Tibial artery (tissue), 4 donors: ENCODE measurements at regions not wholly inside any gene's neighbourhood (a gene's known extent, or its start where the extent isn't known, plus 50 kb on each side); places are given as distances from the start of the nearest gene placed in this dataset.
"Not testable (repeated sequence)": the region's sequence is repeated elsewhere in the genome, so short reads cannot be mapped to it uniquely, and the experiment has no call there.

ENCODE experiments used
- DNase-seq, 2 donors: peaks; one replicate each; pipeline ENCODE4 v3.0.0-alpha.2; 2019
- H3K27ac ChIP-seq, 2 donors: fragments of 200-600 bp; sonication (generic) in 1 of 2; 1 replicate in 1 of 2; 2 replicates in 1 of 2; pipeline ENCODE4 v1.5.1; 2018 to 2019; ENCODE audit warnings: mild to moderate bottlenecking in 1 of 2
- H3K27me3 ChIP-seq, 2 donors: fragments of 200-600 bp; sonication (generic) in 1 of 2; one replicate each; pipeline versions ENCODE4 v1.5.1 to v1.6.0; 2016 to 2019
- H3K36me3 ChIP-seq, 3 donors: fragments of 200-600 bp; sonication (generic) in 2 of 3; one replicate each; pipeline ENCODE4 v1.5.1; 2016 to 2019; ENCODE audit warnings: mild to moderate bottlenecking in 2 of 3
- H3K4me1 ChIP-seq, 4 donors: fragments of 200-600 bp; sonication (generic) in 2 of 4; 1 replicate in 3 of 4; 2 replicates in 1 of 4; pipeline ENCODE4 v1.5.1; 2016 to 2019
- H3K4me3 ChIP-seq, 2 donors: fragments of 200-600 bp; sonication (generic) in 1 of 2; 1 replicate in 1 of 2; 2 replicates in 1 of 2; pipeline ENCODE4 v1.5.1; 2018 to 2019; ENCODE audit warnings: mild to moderate bottlenecking in 2 of 2
- H3K9me3 ChIP-seq, 3 donors: fragments of 200-600 bp; sonication (generic) in 1 of 3; one replicate each; pipeline ENCODE4 v1.5.1; 2016 to 2019
- intact Hi-C: fragments of 100-400 bp; cut with DNase I; formaldehyde crosslinking; loops from one replicate; pipeline ENCODE4 v1.15.0; 2023; ENCODE audit warnings: low total_unique reads
- TF ChIP-seq, protein P1 (sequence below), 2 experiments: fragments of 200-600 bp in 1 of 2; fragments of 450-650 bp in 1 of 2; IDR thresholded peaks; one replicate each; pipeline ENCODE4 v1.5.1; 2017 to 2019; ENCODE audit warnings: antibody characterized with exemption in 2 of 2, mild to moderate bottlenecking in 1 of 2, moderate library complexity in 1 of 2

- intact Hi-C loops: no loop called here
- H3K4me3 ChIP-seq: no peak overlapping the region
- no peaks in the 10 kb centered on the region for H3K9me3 ChIP-seq
- H3K27ac ChIP-seq: no peak overlapping the region
- H3K27me3 ChIP-seq: no peaks in the 10 kb centered on the region
- no peaks in the 10 kb centered on the region for H3K36me3 ChIP-seq
- TF ChIP-seq, protein P1, sequence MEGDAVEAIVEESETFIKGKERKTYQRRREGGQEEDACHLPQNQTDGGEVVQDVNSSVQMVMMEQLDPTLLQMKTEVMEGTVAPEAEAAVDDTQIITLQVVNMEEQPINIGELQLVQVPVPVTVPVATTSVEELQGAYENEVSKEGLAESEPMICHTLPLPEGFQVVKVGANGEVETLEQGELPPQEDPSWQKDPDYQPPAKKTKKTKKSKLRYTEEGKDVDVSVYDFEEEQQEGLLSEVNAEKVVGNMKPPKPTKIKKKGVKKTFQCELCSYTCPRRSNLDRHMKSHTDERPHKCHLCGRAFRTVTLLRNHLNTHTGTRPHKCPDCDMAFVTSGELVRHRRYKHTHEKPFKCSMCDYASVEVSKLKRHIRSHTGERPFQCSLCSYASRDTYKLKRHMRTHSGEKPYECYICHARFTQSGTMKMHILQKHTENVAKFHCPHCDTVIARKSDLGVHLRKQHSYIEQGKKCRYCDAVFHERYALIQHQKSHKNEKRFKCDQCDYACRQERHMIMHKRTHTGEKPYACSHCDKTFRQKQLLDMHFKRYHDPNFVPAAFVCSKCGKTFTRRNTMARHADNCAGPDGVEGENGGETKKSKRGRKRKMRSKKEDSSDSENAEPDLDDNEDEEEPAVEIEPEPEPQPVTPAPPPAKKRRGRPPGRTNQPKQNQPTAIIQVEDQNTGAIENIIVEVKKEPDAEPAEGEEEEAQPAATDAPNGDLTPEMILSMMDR (IDR thresholded peaks at IDR 0.05): no peak
- H3K4me1 ChIP-seq: no peaks in the 10 kb centered on the region
- no peak for DNase-seq
Observed at GRCh38 chr4:54395013-54395527, 166.0 kb downstream of the PDGFRA start.

DNA sequence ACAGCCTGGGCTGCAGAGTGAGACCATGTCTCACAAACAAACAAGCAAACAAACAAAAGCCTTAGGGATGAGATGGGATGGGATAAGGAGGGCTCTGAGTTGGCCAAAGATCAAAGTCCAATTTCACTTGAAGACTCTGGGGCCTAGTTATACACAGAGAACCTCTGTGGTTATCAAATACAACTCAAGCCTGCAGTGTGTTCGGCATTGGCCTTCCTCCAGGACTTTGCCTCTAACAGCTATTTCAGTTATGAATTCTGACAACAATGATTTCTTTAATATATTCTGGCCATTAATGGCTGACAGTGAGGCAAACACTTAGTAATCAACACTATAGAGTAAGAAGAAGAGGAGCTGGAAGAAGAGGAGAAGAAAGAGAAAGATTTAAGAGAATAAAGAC is 171.1 kb downstream of the PDGFRA start:
- Histone ChIP-seq H3K27ac (no peak overlapping the region), H3K9me3 (no peaks in the 10 kb centered on the region), H3K36me3 (no peaks in the 10 kb centered on the region), H3K4me3 (no peak overlapping the region), H3K27me3 (no peaks in the 10 kb centered on the region), H3K4me1 (no peaks in the 10 kb centered on the region)
- intact Hi-C loops: no loop called here
- DNase-seq: no peak
- TF ChIP-seq, protein P1 (IDR thresholded peaks at IDR 0.05): no peak

DNA sequence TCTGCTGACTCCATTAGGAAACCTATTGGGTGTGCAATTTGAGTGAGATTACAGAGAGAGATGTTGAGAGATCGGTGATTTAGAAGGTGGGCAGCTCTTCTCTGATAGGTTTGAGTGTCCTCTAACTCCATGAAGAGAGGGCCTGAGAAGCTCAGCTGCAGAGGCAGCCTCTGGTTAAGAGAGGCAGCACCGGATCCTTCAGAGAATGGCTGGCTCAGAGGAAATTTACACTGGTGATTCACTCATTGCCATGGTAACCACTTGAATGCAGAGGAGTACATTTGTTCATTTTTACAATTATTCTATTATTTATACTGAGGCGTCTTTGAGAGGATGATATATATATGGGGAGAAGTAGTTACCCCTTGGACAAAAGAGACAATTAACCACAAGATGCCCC is 171.7 kb downstream of the PDGFRA start:
- TF ChIP-seq, protein P1 (IDR thresholded peaks at IDR 0.05): no peak
- Histone ChIP-seq H3K27ac (no peak overlapping the region), H3K4me3 (no peak overlapping the region), H3K9me3 (no peaks in the 10 kb centered on the region), H3K36me3 (no peaks in the 10 kb centered on the region), H3K4me1 (no peaks in the 10 kb centered on the region), H3K27me3 (no peaks in the 10 kb centered on the region)
- no peak for DNase-seq
- intact Hi-C loops: no loop called here

- H3K4me1 ChIP-seq: peaks cover 0 to 6% (median 2%) of the 10 kb centered on the region in 4 donors
- H3K27ac ChIP-seq: no peak overlapping the region
- TF ChIP-seq, protein P1 (IDR thresholded peaks at IDR 0.05): no peak
- DNase-seq: no peak
- no peaks in the 10 kb centered on the region for H3K9me3 ChIP-seq
- H3K36me3 ChIP-seq: no peaks in the 10 kb centered on the region
- H3K4me3 ChIP-seq: no peak overlapping the region
- intact Hi-C loops: no loop called here
- H3K27me3 ChIP-seq: no peaks in the 10 kb centered on the region
Observed at GRCh38 chr4:54402880-54403480, 173.9 kb downstream of the PDGFRA start.

- intact Hi-C loops: no loop called here
- H3K4me1 ChIP-seq: peaks cover 0 to 10% (median 4%) of the 10 kb centered on the region in 4 donors
- TF ChIP-seq, protein P1 (IDR thresholded peaks at IDR 0.05): no peak
- H3K4me3 ChIP-seq: no peak overlapping the region
- H3K27me3 ChIP-seq: no peaks in the 10 kb centered on the region
- no peaks in the 10 kb centered on the region for H3K36me3 ChIP-seq
- H3K27ac ChIP-seq: no peak overlapping the region
- H3K9me3 ChIP-seq: no peaks in the 10 kb centered on the region
- no peak for DNase-seq
Observed at GRCh38 chr4:54403700-54404453, 174.8 kb downstream of the PDGFRA start.

- DNase-seq, H3K4me3 ChIP-seq, H3K27ac ChIP-seq, H3K27me3 ChIP-seq, H3K9me3 ChIP-seq, intact Hi-C loops, H3K36me3 ChIP-seq: not testable (repeated sequence)
- peaks cover 0 to 12% (median 5%) of the 10 kb centered on the region in 4 donors for H3K4me1 ChIP-seq
Observed at GRCh38 chr4:54409270-54409817, 180.3 kb downstream of the PDGFRA start.
